Fibroblast of peridontal ligament (primary cell): ENCODE measurements at regions not wholly inside any gene's neighbourhood (a gene's known extent, or its start where the extent isn't known, plus 50 kb on each side); places are given as distances from the start of the nearest gene placed in this dataset.
"Not testable (repeated sequence)": the region's sequence is repeated elsewhere in the genome, so short reads cannot be mapped to it uniquely, and the experiment has no call there.

Experiments used
- DNase-seq: peaks from one replicate; pipeline ENCODE4 v3.0.0-alpha.2; 2010; ENCODE audit errors: extremely low read depth

- peak; percentile 62 for DNase-seq
These were observed 89.2 kb upstream of the STMND1 start for GRCh38 chr6:17012421-17013225.

DNA sequence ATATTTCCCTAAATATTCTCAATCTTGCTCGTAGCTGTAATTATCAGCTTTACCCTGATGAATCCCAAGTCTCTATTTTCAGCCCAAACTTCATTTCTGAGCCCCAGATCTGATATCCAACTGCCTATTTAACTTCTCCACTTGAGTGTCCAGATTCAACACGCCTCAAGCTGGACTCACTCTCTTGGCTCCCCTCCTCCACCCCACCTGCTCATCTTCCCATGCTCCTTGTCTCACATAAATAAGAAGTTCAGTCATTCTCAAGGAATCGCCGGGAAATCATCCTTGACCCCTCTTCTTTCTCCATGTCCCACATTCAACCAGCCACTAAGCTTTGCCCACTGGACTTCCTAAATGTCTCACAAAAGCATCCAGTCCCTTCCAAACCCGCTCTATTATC, 89.9 kb upstream of the STMND1 start:
- no peak for DNase-seq

- no peak for DNase-seq
These were observed 94.1 kb upstream of the STMND1 start for GRCh38 chr6:17007749-17008148.

GRCh38 chr6:17006543-17006942, 95.3 kb upstream of the STMND1 start:
- no peak for DNase-seq

- peak; percentile 98 for DNase-seq
These were observed 97.6 kb upstream of the STMND1 start for GRCh38 chr6:17004269-17004668.

GRCh38 chr6:17002123-17002522, 99.7 kb upstream of the STMND1 start:
- DNase-seq, result peak; percentile 41

- DNase-seq, result peak; percentile 36
These were observed 100.7 kb upstream of the STMND1 start for GRCh38 chr6:17001188-17001587.

DNA sequence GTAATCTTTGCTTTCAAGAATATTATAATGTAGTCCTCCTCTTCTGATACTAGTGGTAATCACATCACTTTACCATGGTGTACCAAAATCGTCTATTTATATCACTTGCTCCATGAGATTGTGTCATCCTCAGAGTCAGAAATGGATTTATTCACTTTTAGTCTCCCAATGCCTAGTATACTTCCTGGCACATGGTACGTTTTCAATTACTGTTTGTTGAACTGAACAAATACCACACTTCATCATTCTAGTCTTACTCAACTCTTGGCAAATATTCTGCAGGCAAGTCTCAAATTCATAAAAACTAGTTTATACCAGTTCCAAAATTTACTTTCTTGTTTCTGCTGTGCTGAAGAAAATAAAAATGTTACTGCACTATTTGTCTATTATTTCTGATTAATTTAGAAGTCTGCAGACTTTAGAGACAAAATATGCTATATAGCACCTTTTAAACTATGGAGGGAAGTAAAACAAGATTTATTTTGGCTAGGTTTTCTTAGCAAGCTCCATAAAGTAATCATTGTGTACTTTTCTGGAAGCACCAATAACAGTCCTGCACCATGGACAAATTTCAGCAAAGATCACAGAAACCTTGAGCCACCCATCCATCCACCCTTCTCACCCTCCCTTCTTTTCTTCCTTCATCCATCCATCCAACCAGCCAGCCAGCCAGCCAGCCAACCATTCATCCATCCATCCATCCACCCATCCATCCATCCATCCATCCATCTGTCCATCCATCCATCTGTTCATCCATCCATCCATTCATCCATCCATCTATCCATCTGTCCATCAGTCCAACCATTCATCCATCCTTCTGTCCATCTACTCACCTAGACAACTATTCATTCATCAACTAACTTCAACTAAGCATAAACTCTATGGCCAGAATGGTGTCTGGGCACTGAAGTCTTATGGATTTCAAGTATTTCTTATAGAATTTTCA, 102.1 kb upstream of the STMND1 start:
- DNase-seq, result peak; percentile 99

GRCh38 chr6:16998461-16998860, 103.4 kb upstream of the STMND1 start:
- peak; percentile 46 for DNase-seq

DNA sequence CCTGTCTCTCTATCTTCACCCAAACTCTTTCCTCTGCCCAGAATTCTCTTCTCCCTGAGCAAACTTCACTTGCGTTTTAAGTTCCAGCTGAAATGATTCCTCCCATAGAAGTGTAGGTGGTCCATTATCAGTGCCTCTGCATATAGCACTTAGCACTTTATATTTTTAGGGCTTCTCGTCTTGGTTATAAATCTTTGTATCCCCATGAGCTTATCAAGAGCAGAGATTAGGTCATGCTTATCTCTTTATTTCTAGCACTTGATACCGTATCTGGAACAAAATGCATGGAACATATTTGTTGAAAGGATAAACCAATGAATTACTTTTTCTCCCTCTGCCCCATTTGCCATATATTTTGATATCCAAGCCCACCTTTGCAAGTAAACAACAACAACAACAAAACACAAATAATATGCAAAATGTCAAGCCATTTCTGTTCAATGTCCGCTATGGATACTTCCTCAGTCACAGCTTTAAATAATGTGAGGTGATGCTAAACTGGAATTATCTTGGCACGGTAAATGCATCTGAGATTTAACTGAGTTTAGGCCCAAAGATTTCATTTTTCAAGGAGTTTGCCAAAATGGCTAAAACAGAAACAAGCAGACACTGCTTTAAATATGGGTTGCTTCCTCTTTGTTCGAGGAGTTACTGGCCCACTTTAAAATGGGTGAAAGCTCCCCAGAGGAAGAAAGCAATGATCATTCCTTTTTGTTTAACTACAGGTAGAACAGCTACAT, 106.2 kb upstream of the STMND1 start:
- DNase-seq, result no peak

DNA sequence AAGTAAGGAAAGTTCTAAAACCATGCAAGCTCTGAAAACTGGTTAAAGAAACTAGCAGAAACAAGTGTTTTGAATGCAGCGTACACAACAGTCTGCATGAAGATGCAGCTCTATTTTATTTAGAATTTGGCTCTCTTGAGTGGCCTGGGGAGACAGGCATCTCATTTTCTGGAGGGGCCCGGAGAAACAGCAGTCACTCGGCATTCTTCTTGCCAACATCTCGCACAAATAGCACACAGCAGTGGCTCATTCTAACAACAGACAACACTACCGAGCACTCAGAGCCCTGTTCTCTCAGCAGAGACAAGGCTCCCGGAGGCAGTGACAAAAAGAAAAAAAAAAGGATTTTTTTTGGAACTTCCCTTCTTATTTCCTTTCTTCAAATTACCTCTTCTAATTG, 108.5 kb upstream of the STMND1 start:
- no peak for DNase-seq

DNA sequence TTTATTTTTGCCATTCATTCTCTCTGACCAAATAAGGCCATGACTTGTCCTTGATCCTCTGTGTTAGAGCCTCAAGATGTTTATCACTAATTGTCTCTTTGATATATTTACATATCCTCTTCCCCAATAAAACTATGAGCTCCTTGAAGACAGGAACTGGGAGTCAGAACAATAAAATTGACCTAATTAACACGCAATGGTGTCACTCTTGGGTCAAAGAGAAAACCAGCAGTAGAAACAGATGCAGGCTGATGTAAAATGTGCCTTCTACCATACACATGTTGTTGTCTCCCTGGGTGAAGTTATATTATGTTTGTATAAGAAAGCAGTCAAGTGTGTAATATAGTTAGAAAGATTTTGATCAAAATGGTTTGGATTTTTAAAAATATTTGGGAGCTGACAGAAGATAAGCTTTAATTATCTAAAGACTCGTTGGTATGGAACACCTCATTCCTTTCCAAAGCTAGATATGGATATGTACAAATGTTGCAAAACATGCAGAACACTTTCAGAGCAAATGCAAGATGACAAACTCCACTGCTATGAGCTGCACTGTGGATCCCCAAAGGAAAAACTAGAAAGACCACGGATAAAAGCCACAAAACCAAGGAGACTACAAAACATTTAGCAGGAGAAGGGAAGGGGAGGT, 109.7 kb upstream of the STMND1 start:
- DNase-seq, result peak; percentile 40

GRCh38 chr6:16989976-16990375, 111.9 kb upstream of the STMND1 start:
- DNase-seq, result not testable (repeated sequence)

DNA sequence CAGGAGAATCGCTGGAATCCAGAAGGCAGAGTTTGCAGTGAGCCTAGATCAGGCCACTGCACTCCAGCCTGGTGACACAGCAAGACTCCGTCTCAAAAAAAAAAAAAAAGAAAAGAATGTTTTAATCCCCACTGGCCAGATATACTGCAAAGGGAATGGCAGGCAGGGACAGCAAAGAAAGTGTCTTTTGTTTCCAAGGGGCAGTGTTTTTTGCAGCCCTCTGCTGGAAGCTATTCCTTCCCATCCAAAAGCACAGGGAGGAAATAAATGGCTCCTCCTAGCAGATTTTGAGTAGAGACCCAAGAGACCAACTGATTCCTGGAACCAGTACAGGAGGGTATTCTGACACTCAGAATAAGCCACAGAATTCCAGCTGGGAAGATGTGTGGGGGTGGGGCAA, 112.5 kb upstream of the STMND1 start:
- DNase-seq, result no peak

DNA sequence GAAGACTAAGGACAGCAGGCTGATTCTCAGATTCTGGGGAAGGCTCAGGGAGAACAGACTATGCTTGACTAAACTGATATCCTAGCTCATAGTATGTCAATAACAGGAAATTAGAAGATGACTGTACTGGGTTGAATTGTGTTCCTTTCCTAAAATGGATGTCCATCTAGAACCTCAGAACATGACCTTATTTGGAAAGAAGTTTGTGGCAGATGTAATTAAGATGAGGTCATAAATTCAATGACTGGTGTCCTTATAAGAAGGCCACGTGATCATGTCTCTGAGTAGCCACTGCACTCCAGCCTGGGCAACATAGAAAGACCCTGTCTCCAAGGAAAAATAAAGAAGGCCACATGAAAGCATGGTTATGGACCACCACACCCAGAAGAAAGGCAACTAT, 113.9 kb upstream of the STMND1 start:
- no peak for DNase-seq

- DNase-seq, result peak; percentile 98
These were observed 116.2 kb upstream of the STMND1 start for GRCh38 chr6:16985513-16986284.

DNA sequence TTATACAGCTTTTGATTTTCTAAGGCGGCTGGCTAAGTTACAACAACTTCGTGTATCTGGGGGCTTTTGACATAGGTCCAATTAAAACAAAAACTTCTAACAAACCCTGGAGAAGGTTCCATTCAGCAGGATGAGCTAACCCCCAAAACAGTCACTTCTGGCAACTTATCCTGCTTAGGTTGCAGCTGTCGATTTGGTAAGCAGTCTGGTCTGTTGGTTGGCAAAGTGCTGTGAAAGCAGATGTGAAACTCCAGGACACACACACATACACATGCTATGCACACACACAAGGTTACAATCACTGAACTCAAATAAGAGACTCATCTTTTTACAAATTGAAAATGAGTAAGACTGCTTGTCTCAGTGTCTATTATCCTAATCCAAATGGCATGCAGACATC, 119.0 kb upstream of the STMND1 start:
- DNase-seq, result peak; percentile 98

- DNase-seq, result no peak
These were observed 122.0 kb upstream of the STMND1 start for GRCh38 chr6:16979677-16980370.

- DNase-seq, result no peak
These were observed 123.2 kb upstream of the STMND1 start for GRCh38 chr6:16978686-16979085.
